ENCODE measurements at regions not wholly inside any gene's neighbourhood (a gene's known extent, or its start where the extent isn't known, plus 50 kb on each side); places are given as distances from the start of the nearest gene placed in this dataset.
A peak's percentile ranks its signal among the peaks of the same experiment; 100 is the strongest.

GRCh38 chr3:72448858-72449257, 399.4 kb downstream of the SHQ1 start:
- TF ChIP-seq CTCF (IDR thresholded peaks at IDR 0.05) = no peak
- Histone ChIP-seq H3K4me3 (no peak overlapping the region), H3K36me3 (no peaks in the 10 kb centered on the region), H3K4me1 (peaks cover 21% of the 10 kb centered on the region), H3K27ac (no peak overlapping the region), H3K27me3 (ENCODE audit: low read depth) (no peaks in the 10 kb centered on the region), H3K9me3 (no peaks in the 10 kb centered on the region)
- ATAC-seq (no peak), DNase-seq (no peak)
- intact Hi-C loops (cut with DNase I) = no loop called here

- Histone ChIP-seq H3K27me3 (ENCODE audit: low read depth) (no peaks in the 10 kb centered on the region), H3K4me3 (no peak overlapping the region), H3K9me3 (no peaks in the 10 kb centered on the region), H3K4me1 (peaks cover 26% of the 10 kb centered on the region), H3K36me3 (no peaks in the 10 kb centered on the region), H3K27ac (no peak overlapping the region)
- ATAC-seq = no peak
- intact Hi-C loops (cut with DNase I) = no loop called here
- no peak for TF ChIP-seq CTCF (IDR thresholded peaks at IDR 0.05)
- no peak for DNase-seq
These were observed 399.8 kb downstream of the SHQ1 start for GRCh38 chr3:72448375-72448823.

- Histone ChIP-seq H3K36me3 (no peaks in the 10 kb centered on the region), H3K4me1 (peaks cover 32% of the 10 kb centered on the region), H3K27ac (peak overlapping the region; percentile 87), H3K4me3 (peak overlapping the region; percentile 68), H3K27me3 (ENCODE audit: low read depth) (no peaks in the 10 kb centered on the region), H3K9me3 (no peaks in the 10 kb centered on the region)
- ATAC-seq = peak; percentile 96 to 99
- intact Hi-C loops (cut with DNase I) = no loop called here
- DNase-seq = peak; percentile 93
- TF ChIP-seq CTCF (IDR thresholded peaks at IDR 0.05) = no peak
These were observed 400.9 kb downstream of the SHQ1 start for GRCh38 chr3:72447059-72447946.

- H3K36me3 ChIP-seq = no peaks in the 10 kb centered on the region
These were observed 401.8 kb downstream of the SHQ1 start, which contains the start of gene RYBP for GRCh38 chr3:72446218-72447058. TSS of gene RYBP (minus strand) at chr3:72446621.

More at GRCh38 chr3:72446218-72447058, 401.8 kb downstream of the SHQ1 start, which contains the start of gene RYBP:
- Histone ChIP-seq H3K4me1 (peaks cover 32% of the 10 kb centered on the region), H3K27ac (peak within 1 kb of the TSS; percentile 87), H3K27me3 (ENCODE audit: low read depth) (no peaks in the 10 kb centered on the region), H3K9me3 (no peaks in the 10 kb centered on the region), H3K4me3 (peak within 1 kb of the TSS; percentile 68)
- intact Hi-C loops (cut with DNase I) = no loop called here
- ATAC-seq (peak; percentile 70 to 76), DNase-seq (no peak)
- TF ChIP-seq CTCF (IDR thresholded peaks at IDR 0.05) = no peak
